Esophagus squamous epithelium (tissue), 5 donors: ENCODE measurements at regions not wholly inside any gene's neighbourhood (a gene's known extent, or its start where the extent isn't known, plus 50 kb on each side); places are given as distances from the start of the nearest gene placed in this dataset.

Experiments
- DNase-seq: peaks from one replicate; lab custom pipeline; 2025; lab: John Stamatoyannopoulos, UW
- H3K27ac ChIP-seq, 4 donors: fragments of 200-600 bp; sonication (generic); one replicate each; pipeline ENCODE4 v1.5.1; 2016 to 2019; ENCODE audit warnings: mild to moderate bottlenecking in 1 of 4
- H3K27me3 ChIP-seq, 4 donors: fragments of 200-600 bp; sonication (generic); 1 replicate in 3 of 4; 2 replicates in 1 of 4; pipeline versions ENCODE4 v1.5.1 to v1.6.0; 2017 to 2021; ENCODE audit warnings: antibody characterized with exemption in 1 of 4
- H3K36me3 ChIP-seq, 3 donors: fragments of 200-600 bp; sonication (generic); one replicate each; pipeline ENCODE4 v1.5.1; 2016 to 2019
- H3K4me1 ChIP-seq, 3 donors: fragments of 200-600 bp; sonication (generic); one replicate each; pipeline ENCODE4 v1.5.1; 2017 to 2019
- H3K4me3 ChIP-seq, 4 donors: fragments of 200-600 bp; sonication (generic); 1 replicate in 3 of 4; 2 replicates in 1 of 4; pipeline ENCODE4 v1.5.1; 2016 to 2019; ENCODE audit warnings: mild to moderate bottlenecking in 2 of 4, moderate library complexity in 1 of 4
- H3K9me3 ChIP-seq, 3 donors: fragments of 200-600 bp; sonication (generic); one replicate each; pipeline ENCODE4 v1.5.1; 2016 to 2019
- POLR2A ChIP-seq, 4 donors: fragments of 450-650 bp; IDR thresholded peaks; one replicate each; pipeline ENCODE4 v1.6.1; 2017; ENCODE audit warnings: antibody characterized with exemption in 4 of 4, mild to moderate bottlenecking in 4 of 4, moderate library complexity in 3 of 4
- WGBS, 2 donors: methylation state at CpG; one replicate each; pipeline ENCODE4 v1.1.5; 2018; 5-methylcytosine and 5-hydroxymethylcytosine counted together
- intact Hi-C: fragments of 100-400 bp; cut with DNase I; formaldehyde crosslinking; loops from one replicate; pipeline ENCODE4 v1.15.0; 2022
- TF ChIP-seq, protein P1 (sequence below), 6 experiments: fragments of 450-650 bp in 4 of 6; fragments of 200-600 bp in 2 of 6; sonication (generic) in 2 of 6; IDR thresholded peaks; one replicate each; pipeline ENCODE4 v1.5.1; 2016 to 2019; ENCODE audit warnings: antibody characterized with exemption in 6 of 6, mild to moderate bottlenecking in 4 of 6, moderate library complexity in 4 of 6
- donor health status: DM: yes; HTN: yes; CAD: no.

DNA sequence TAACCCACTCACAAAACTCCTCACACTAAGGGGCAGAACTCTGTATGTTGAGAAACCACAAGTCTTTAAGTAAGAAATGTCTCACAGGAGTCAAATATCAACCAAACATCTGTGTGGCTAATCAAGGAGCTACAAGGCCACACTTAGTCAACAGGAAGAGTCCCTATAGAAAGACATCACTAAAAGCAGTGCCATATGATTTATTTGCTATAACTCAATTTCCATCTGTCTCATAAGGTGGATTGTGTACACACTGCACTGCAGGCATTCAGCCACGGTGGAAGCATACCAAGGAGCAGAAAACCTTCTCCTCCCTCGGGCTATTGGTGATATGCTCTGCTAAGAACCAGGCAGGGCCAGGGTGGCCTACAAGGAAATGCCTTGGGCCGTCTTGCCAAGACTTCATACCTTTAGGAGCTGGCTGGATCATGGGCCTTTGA lies 197.6 kb upstream of the CFAP20DC start:
- Histone ChIP-seq H3K36me3 (no peaks in the 10 kb centered on the region), H3K4me3 (no peak overlapping the region), H3K4me1 (peaks cover 0 to 36% (median 8%) of the 10 kb centered on the region in 3 donors), H3K27ac (no peak overlapping the region), H3K27me3 (no peaks in the 10 kb centered on the region), H3K9me3 (no peaks in the 10 kb centered on the region)
- DNase-seq = no peak
- WGBS, 2 donors = 12 to 78% methylated on average over 3 of the region's 3 CpGs
- intact Hi-C loops = no loop called here
- TF ChIP-seq, protein P1, sequence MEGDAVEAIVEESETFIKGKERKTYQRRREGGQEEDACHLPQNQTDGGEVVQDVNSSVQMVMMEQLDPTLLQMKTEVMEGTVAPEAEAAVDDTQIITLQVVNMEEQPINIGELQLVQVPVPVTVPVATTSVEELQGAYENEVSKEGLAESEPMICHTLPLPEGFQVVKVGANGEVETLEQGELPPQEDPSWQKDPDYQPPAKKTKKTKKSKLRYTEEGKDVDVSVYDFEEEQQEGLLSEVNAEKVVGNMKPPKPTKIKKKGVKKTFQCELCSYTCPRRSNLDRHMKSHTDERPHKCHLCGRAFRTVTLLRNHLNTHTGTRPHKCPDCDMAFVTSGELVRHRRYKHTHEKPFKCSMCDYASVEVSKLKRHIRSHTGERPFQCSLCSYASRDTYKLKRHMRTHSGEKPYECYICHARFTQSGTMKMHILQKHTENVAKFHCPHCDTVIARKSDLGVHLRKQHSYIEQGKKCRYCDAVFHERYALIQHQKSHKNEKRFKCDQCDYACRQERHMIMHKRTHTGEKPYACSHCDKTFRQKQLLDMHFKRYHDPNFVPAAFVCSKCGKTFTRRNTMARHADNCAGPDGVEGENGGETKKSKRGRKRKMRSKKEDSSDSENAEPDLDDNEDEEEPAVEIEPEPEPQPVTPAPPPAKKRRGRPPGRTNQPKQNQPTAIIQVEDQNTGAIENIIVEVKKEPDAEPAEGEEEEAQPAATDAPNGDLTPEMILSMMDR (IDR thresholded peaks at IDR 0.05) = no peak
- no peak for TF ChIP-seq POLR2A (IDR thresholded peaks at IDR 0.05)

DNA sequence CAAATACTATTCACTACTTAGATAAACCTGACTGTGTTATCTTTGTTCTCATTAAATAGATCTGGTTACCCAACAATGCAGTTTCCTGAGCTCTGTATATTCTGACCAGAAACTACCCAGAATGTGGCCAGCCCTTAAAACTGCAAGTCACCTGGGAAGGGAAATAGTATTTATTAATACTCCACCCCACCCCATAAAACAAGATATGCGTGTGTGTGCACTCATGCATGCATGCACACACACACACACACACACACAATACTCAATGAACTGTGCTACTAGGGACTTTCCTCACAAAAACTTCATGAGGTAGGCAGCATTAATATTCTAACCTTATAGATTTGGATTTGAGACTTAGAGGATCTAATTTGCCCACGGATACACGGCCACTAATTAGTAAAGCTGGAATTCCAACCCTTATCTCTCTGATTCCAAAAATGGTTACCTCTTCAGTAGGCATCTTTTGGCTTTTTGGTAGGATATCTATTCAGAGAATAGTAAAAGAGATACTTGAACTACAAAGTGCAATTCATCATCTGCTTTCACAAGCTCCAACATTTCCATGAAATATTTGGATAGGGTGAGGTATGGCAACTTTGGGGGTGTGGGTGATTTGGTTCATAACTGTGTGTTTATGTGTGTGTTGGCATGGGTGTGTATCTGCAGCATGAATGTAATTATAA lies 197.0 kb upstream of the CFAP20DC start:
- intact Hi-C loops = no loop called here
- TF ChIP-seq POLR2A (IDR thresholded peaks at IDR 0.05) = no peak
- TF ChIP-seq, protein P1 (IDR thresholded peaks at IDR 0.05) = no peak

DNA sequence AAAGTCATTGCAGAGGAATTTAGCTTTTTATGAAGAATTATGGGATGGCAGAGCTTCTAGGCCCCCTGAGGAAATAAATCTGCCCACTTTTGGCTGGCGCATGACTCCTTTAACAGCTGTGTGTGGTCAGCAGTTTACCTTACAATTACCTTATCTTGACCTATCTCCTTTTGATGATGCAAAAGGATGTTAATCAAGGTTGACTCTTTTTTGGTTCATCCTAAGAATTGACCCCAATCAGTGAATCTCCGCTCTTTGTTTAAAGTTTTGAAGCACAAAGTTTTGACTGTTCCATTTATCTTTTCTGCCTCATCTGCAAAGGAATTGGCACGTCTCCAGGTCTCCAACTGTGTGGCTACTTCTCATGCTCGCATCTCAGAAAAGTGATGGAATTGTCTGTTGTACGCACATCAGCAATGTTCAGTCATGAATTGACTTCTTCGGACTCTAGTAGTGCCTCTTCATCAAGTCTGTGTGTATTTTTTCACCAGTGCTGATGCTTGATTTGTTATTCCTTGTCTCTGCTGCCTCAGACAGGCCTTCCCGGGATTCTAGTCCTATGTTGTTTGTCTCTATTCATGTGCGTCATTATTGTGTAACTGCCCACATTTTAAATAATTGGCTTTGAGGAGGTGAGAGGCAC lies 196.2 kb upstream of the CFAP20DC start:
- no peak for TF ChIP-seq POLR2A (IDR thresholded peaks at IDR 0.05)
- TF ChIP-seq, protein P1 (IDR thresholded peaks at IDR 0.05) = no peak
- no peaks in the 10 kb centered on the region for H3K36me3 ChIP-seq
- no peak overlapping the region for H3K27ac ChIP-seq
- H3K4me1 ChIP-seq = peaks cover 0 to 33% (median 8%) of the 10 kb centered on the region in 3 donors
- DNase-seq = no peak
- H3K27me3 ChIP-seq = no peaks in the 10 kb centered on the region
- H3K9me3 ChIP-seq = no peaks in the 10 kb centered on the region
- 51 to 66% methylated on average over 8 of the region's 8 CpGs for WGBS, 2 donors
- no peak overlapping the region for H3K4me3 ChIP-seq
- intact Hi-C loops = no loop called here

More for the DNA sequence above, 197.0 kb upstream of the CFAP20DC start:
- 53% methylated on average over 3 of the region's 3 CpGs for WGBS, 2 donors
- H3K4me3 ChIP-seq = no peak overlapping the region
- H3K27ac ChIP-seq = no peak overlapping the region
- no peaks in the 10 kb centered on the region for H3K9me3 ChIP-seq
- no peak for DNase-seq
- no peaks in the 10 kb centered on the region for H3K36me3 ChIP-seq
- no peaks in the 10 kb centered on the region for H3K27me3 ChIP-seq
- peaks cover 0 to 33% (median 8%) of the 10 kb centered on the region in 3 donors for H3K4me1 ChIP-seq

DNA sequence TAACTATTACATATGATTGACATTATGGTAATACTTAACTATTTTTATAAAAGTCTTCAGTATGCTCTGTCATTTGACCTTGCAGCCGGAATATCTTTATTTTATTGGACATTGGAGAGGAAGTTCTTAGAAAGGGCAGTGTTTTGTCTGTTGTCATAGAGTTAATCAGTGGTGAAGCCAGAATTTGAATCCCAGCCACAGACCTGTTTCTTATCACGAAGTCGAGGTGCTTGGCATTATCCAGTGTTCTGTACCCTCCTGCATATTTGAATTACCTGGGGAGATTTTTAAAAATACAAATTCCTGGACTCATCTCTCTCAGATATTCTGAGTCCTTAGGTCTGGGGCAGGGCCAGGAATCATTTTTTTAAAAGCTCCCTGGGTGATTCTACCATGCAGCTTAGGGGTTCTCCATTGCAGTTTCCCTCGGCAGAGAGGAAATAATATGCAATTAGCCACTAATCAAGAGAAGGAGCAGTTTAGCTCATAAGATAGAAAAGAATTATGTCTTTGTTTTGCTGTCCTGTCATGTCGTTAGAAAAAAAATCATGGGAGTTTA lies 195.6 kb upstream of the CFAP20DC start:
- Histone ChIP-seq H3K36me3 (no peaks in the 10 kb centered on the region), H3K27me3 (no peaks in the 10 kb centered on the region), H3K4me1 (peaks cover 0 to 33% (median 8%) of the 10 kb centered on the region in 3 donors), H3K4me3 (no peak overlapping the region), H3K9me3 (no peaks in the 10 kb centered on the region), H3K27ac (no peak overlapping the region)
- intact Hi-C loops = no loop called here
- no peak for DNase-seq
- no peak for TF ChIP-seq POLR2A (IDR thresholded peaks at IDR 0.05)
- TF ChIP-seq, protein P1 (IDR thresholded peaks at IDR 0.05) = no peak
- WGBS, 2 donors = 43 to 51% methylated on average over 5 of the region's 5 CpGs

DNA sequence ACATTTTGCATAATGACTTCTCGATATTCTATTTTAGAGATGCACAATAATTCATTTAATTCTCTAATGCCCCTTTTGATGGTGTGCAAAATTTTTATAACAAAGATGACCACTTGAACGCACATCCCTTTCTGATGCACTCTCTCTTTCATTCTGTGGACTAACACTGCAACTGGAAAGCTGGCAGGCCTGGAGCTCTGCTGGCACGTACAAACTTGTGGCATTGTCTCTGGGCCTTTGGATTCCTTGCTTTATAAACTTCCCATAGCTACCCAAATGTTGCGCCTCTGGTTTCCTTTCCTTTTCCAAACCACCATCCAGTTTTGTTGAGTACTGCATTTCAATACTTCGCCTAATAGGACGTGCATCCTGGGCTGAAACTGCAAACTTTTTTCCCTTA lies 194.5 kb upstream of the CFAP20DC start:
- Histone ChIP-seq H3K27me3 (no peaks in the 10 kb centered on the region), H3K36me3 (no peaks in the 10 kb centered on the region), H3K27ac (no peak overlapping the region), H3K4me1 (peaks cover 0 to 33% (median 8%) of the 10 kb centered on the region in 3 donors), H3K9me3 (no peaks in the 10 kb centered on the region), H3K4me3 (no peak overlapping the region)
- 47 to 62% methylated on average over 6 of the region's 6 CpGs for WGBS, 2 donors
- intact Hi-C loops = no loop called here
- no peak for TF ChIP-seq POLR2A (IDR thresholded peaks at IDR 0.05)
- TF ChIP-seq, protein P1 (IDR thresholded peaks at IDR 0.05) = no peak
- DNase-seq = no peak
